ENCODE measurements at regions not wholly inside any gene's neighbourhood (a gene's known extent, or its start where the extent isn't known, plus 50 kb on each side); places are given as distances from the start of the nearest gene placed in this dataset.

GRCh38 chr15:58246041-58246440 lies 107.9 kb downstream of the AQP9 start:
- peaks cover 18 to 46% of the 10 kb centered on the region in 2 experiments for H3K4me1 ChIP-seq (ENCODE audit: control insufficient read depth in 1 of 2, insufficient read depth in 1 of 2, low read depth in 1 of 2, low read length in 1 of 2)
- no peak overlapping the region for H3K27ac ChIP-seq
- no peak for TF ChIP-seq CTCF (IDR thresholded peaks at IDR 0.05)
- no peaks in the 10 kb centered on the region for H3K36me3 ChIP-seq
- H3K9me3 ChIP-seq, result no peaks in the 10 kb centered on the region
- no peak overlapping the region for H3K4me3 ChIP-seq (ENCODE audit: low read depth in 1 of 2, low read length in 1 of 2)
- no peaks in the 10 kb centered on the region for H3K27me3 ChIP-seq

GRCh38 chr15:58247855-58248842 lies 110.0 kb downstream of the AQP9 start:
- no peak overlapping the region for H3K4me3 ChIP-seq (ENCODE audit: low read depth in 1 of 2, low read length in 1 of 2)
- H3K9me3 ChIP-seq, result no peaks in the 10 kb centered on the region
- no peak for TF ChIP-seq CTCF (IDR thresholded peaks at IDR 0.05)
- peak overlapping the region; percentile 1 for H3K27ac ChIP-seq
- no peaks in the 10 kb centered on the region for H3K36me3 ChIP-seq
- H3K27me3 ChIP-seq, result no peaks in the 10 kb centered on the region
- peaks cover 22 to 67% of the 10 kb centered on the region in 2 experiments for H3K4me1 ChIP-seq (ENCODE audit: control insufficient read depth in 1 of 2, insufficient read depth in 1 of 2, low read depth in 1 of 2, low read length in 1 of 2)

GRCh38 chr15:58249646-58250312 lies 111.6 kb downstream of the AQP9 start:
- H3K4me3 ChIP-seq (ENCODE audit: low read depth in 1 of 2, low read length in 1 of 2), result no peak overlapping the region
- no peak for TF ChIP-seq CTCF (IDR thresholded peaks at IDR 0.05)
- no peaks in the 10 kb centered on the region for H3K9me3 ChIP-seq
- peaks cover 24 to 69% of the 10 kb centered on the region in 2 experiments for H3K4me1 ChIP-seq (ENCODE audit: control insufficient read depth in 1 of 2, insufficient read depth in 1 of 2, low read depth in 1 of 2, low read length in 1 of 2)
- H3K36me3 ChIP-seq, result no peaks in the 10 kb centered on the region
- H3K27me3 ChIP-seq, result no peaks in the 10 kb centered on the region
- no peak overlapping the region for H3K27ac ChIP-seq

- TF ChIP-seq CTCF (IDR thresholded peaks at IDR 0.05), result no peak
- Histone ChIP-seq H3K4me1 (ENCODE audit: control insufficient read depth in 1 of 2, insufficient read depth in 1 of 2, low read depth in 1 of 2, low read length in 1 of 2) (peaks cover 20 to 62% of the 10 kb centered on the region in 2 experiments), H3K27me3 (no peaks in the 10 kb centered on the region), H3K27ac (no peak overlapping the region), H3K9me3 (no peaks in the 10 kb centered on the region), H3K36me3 (no peaks in the 10 kb centered on the region), H3K4me3 (ENCODE audit: low read depth in 1 of 2, low read length in 1 of 2) (no peak overlapping the region)
Observed at GRCh38 chr15:58252586-58253323, 114.6 kb downstream of the AQP9 start.

GRCh38 chr15:58257776-58258325 lies 119.7 kb downstream of the AQP9 start:
- Histone ChIP-seq H3K27ac (no peak overlapping the region), H3K36me3 (no peaks in the 10 kb centered on the region)

More at GRCh38 chr15:58257776-58258325, 119.7 kb downstream of the AQP9 start:
- no peak for TF ChIP-seq CTCF (IDR thresholded peaks at IDR 0.05)
- Histone ChIP-seq H3K27me3 (no peaks in the 10 kb centered on the region), H3K4me3 (ENCODE audit: low read depth in 1 of 2, low read length in 1 of 2) (no peak overlapping the region), H3K4me1 (ENCODE audit: control insufficient read depth in 1 of 2, insufficient read depth in 1 of 2, low read depth in 1 of 2, low read length in 1 of 2) (peaks cover 7 to 32% of the 10 kb centered on the region in 2 experiments), H3K9me3 (no peaks in the 10 kb centered on the region)
